CD1c-positive myeloid dendritic cell (primary cell): ENCODE measurements at regions not wholly inside any gene's neighbourhood (a gene's known extent, or its start where the extent isn't known, plus 50 kb on each side); places are given as distances from the start of the nearest gene placed in this dataset.

Source experiments
- DNase-seq: peaks from one replicate; pipeline ENCODE4 v3.0.0-alpha.2; 2016; ENCODE audit errors: extremely low spot score

- no peak for DNase-seq
These were observed 66.6 kb upstream of the IGFBP3 start for GRCh38 chr7:45987521-45988290.

- DNase-seq = no peak
These were observed 65.6 kb upstream of the IGFBP3 start for GRCh38 chr7:45986355-45987298.

- no peak for DNase-seq
These were observed 64.8 kb upstream of the IGFBP3 start for GRCh38 chr7:45985902-45986301.

- DNase-seq = no peak
These were observed 63.6 kb upstream of the IGFBP3 start for GRCh38 chr7:45984386-45985295.

- DNase-seq = no peak
These were observed 62.7 kb upstream of the IGFBP3 start for GRCh38 chr7:45983720-45984255.

GRCh38 chr7:45982907-45983719 lies 62.0 kb upstream of the IGFBP3 start:
- no peak for DNase-seq

- DNase-seq = no peak
These were observed 61.1 kb upstream of the IGFBP3 start for GRCh38 chr7:45982132-45982531.

- DNase-seq = no peak
These were observed 59.9 kb upstream of the IGFBP3 start for GRCh38 chr7:45980973-45981372.

GRCh38 chr7:45980181-45980905 lies 59.3 kb upstream of the IGFBP3 start:
- no peak for DNase-seq

- no peak for DNase-seq
These were observed 58.5 kb upstream of the IGFBP3 start for GRCh38 chr7:45979275-45980180.

GRCh38 chr7:45978731-45979211 lies 57.7 kb upstream of the IGFBP3 start:
- no peak for DNase-seq

GRCh38 chr7:45978010-45978681 lies 57.1 kb upstream of the IGFBP3 start:
- no peak for DNase-seq

- DNase-seq = no peak
These were observed 56.2 kb upstream of the IGFBP3 start for GRCh38 chr7:45977256-45977780.

GRCh38 chr7:45976485-45976856 lies 55.4 kb upstream of the IGFBP3 start:
- no peak for DNase-seq

- no peak for DNase-seq
These were observed 54.9 kb upstream of the IGFBP3 start for GRCh38 chr7:45975847-45976484.

GRCh38 chr7:45975367-45975766 lies 54.3 kb upstream of the IGFBP3 start:
- no peak for DNase-seq

- DNase-seq = no peak
These were observed 53.7 kb upstream of the IGFBP3 start for GRCh38 chr7:45974540-45975360.
